HG02623 (cell line): ENCODE measurements at regions not wholly inside any gene's neighbourhood (a gene's known extent, or its start where the extent isn't known, plus 50 kb on each side); places are given as distances from the start of the nearest gene placed in this dataset.
A peak's percentile ranks its signal among the peaks of the same experiment; 100 is the strongest.

ENCODE experiments used
- ATAC-seq: cut with Tn5 transposase; IDR thresholded peaks from one replicate; pipeline ENCODE4 v1.9.1; 2021; ENCODE audit warnings: moderate library complexity; ENCODE audit not compliant: unreplicated experiment

DNA sequence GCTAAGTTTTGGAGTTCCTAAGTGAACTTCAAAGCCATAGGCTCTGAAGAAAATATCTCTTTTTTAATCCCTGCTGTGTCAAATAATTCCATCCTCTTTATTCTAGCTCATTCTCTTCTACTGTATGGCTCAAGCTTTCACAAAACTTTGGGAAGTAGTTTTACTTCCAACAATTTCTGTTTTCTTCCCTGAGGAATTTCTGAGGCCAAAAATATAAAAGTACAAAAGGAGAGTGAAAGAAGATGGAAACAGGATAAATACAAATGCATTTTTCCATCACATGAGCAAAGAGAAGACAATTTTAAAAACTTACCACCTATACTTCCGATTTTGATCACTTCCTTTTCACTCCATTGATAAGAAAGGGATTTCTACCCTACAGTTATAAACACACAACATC is 585.7 kb upstream of the DAB2 start:
- no peak for ATAC-seq

DNA sequence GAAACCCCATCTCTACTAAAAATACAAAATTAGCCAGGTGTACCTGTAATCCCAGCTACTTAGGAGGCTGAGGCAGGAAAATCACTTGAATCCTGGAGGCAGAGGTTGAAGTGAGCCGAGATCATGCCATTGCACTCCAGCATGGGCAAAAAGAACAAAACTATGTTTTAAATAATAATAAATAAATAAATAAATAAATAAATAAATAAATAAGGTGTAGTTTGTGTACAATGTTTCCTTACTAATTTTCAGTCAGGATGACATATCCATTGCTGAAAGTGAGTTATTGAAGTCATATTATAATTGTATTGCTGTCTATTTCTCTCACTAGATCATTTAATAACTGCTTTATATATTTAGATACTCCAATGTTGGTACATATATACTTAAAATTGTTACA is 581.5 kb upstream of the DAB2 start:
- ATAC-seq, result no peak

DNA sequence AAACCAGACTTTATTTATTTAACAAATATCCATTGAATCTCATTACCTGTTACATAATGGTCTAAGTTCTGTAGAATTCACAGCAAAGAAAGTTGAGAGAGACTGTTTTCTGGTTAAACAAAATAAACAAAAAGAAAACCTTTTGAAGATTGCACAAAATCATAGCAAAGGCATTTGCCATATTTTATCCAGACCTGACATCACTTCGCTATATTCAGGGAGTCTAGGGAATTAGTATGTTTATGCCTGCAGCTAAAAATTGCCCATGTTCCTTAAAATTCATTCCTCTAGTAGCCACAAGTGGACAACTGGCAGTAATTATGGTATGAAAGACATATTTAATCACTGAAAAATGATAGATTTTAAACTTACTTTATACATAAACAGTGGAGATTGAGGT is 577.0 kb upstream of the DAB2 start:
- ATAC-seq, result no peak

DNA sequence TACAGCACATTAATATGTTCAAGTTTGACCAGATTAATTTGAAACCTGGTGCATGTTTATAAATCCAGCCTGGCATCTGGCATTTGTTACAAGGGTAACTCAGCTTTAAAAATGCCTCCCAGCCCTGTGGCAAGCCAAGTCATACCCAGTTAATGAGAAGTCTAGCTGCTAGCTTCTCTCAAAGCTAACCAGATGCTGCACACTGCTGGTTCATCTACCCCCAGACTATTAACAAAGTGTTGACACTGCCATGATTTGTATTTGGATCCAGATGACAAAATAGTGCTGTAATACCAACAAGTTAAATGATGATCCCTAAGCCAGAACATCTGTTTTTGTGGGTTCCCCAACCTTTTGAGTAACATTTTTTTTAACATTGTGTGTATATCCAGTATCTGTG is 573.7 kb upstream of the DAB2 start:
- ATAC-seq, result no peak

DNA sequence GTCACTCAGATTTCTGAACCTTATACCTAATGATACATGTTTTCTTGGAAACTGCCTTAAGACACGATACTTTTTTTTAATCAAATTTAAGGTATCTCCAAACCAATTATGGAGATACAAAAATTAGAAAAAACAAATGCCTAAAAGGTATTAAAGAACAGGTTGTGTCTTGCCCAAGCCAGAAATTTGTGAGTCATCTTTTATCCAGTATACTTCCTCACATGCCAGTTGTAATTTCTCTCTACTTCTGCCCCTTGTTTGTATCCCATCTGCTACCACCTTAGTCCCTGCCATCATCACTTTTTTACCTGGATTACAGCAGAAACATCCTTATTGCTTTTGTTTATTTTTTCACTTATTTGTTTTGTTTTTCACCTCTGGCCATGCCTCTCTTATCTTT is 571.2 kb upstream of the DAB2 start:
- ATAC-seq, result no peak

DNA sequence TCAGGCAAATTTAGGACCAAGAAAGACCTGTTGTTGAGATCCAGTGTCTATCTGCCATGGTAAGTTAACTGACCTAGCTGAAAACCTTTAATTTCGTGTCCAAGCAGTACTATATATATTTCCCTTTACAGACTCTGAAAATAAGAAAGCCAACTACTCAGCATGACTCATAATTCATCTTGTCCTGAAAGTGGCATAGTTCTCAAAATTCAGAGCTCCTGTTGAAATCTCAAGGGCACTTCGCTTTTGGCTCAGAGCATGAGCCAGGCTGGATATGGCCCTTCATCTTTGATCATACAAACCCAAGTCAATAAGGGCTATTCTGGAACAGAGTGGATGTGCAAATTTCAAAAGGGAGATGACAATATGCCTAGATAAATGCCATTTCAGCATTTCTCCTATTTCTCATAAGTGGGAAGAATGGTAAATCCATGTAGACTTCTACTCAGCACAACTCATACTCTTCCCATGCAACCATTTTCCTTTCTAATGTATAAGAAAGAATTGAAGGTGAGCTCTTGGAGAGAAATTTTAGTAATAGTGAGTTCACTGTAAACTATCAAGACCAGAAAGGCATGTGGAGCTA is 567.9 kb upstream of the DAB2 start:
- ATAC-seq, result no peak

DNA sequence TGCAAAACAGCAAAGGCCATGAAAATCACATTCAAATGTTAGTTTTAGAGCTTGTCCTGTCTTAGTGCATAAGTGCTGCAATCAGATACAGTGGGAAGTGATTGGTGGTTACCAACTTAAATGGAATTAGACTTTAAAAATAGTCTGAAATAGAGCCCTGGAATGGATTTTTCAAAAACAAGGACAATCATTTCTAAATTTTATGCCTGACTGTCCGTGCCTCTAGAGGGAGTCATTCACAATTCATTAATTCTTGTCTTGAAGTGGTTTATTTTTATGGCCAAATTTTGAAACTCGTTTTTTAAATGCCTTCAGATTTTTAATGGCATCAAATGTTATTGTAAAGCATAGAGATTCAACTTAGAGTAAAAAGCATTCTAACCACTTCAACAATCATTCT is 561.8 kb upstream of the DAB2 start:
- ATAC-seq, result no peak

DNA sequence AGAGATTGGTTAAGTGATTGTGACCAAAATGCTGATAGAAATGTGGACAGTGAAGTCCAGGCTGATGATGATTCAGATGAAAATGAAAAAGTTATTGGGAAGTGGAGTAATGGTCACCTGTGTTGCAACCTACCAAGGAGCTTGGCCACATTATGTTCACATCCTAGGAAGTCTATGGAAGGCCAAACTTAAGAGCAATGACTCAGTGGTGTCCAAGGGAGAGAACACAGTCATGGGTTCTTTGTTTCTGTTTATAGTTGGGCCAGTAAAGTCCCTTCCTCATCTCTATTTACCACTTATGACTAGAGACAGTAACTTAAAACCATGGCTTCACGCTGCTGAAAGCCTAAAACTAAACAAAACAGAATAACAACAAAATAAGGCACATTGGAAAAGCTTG is 555.3 kb upstream of the DAB2 start:
- no peak for ATAC-seq

DNA sequence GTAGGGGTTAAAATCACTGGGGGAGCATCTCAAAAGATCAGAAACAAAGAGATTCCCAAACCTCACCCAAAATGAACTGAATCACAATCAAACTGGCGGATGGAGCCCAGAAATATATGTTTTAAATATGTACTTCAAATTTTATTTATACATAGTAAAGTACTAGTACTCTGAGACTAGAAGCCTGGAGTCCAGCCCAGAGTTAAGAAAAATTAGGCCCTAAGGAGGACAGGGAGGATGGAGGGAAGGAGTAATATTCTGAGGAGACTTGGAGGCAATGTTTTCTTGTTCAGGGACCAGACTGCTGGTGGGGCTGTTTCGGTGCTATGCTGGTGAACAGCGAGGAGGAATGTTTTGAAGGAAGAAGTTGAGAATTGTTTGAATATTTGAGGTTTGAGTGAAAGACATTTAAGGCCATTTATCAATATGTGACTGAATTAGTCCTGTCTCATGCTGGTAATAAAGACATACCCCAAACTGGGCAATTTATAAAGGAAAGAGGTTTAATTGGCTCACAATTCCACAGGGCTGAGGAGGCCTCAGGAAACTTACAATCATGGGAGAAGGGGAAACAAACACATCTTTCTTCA is 552.4 kb upstream of the DAB2 start:
- ATAC-seq, result no peak

DNA sequence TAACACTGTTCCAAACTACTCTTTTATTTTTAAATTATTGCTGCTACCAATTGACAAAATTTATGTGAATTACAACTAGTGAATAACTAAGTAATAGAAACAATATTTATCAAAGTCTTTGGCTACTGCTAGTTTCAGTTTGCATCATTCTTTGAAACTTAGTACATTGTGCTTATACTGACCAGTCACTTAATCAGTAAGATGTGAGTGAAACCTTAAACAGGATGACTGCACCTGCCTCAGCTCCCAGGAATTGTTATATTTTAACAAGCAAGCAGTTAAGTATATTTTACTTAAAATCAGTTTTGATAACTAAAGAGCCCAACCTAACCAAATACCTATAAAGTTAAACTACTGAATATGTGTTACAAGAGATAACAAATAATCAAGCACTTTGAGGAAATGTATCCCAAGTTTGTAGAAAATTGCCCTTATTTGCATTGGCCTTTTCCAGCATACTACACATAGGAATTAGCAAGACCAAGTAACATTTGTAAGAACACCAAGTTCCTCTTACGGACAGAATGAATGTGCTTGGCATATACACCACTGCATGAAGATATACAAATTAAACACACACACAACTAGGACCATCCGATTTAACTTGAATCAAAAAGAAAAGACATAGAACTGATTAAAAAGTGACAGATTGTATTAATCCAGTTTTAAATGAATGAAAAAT is 545.5 kb upstream of the DAB2 start:
- ATAC-seq, result no peak

DNA sequence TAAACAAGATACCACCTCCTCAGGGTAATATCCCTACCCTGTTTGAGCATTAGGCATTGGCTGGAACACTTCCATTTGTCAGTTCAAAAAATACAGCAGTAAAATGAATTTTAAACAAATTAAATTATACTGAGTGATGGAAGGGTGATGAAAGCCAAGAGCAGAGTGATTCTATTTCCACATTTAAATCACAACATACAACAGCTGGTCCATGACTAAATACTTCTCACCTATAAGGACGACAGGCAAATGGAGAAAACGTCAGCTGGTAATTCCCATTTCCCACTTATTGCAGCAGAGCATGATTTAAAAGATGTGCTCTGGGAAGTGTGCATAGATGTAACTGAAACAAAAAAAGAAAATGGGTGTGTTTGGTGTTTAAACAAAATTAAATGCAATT is 543.6 kb upstream of the DAB2 start:
- no peak for ATAC-seq

DNA sequence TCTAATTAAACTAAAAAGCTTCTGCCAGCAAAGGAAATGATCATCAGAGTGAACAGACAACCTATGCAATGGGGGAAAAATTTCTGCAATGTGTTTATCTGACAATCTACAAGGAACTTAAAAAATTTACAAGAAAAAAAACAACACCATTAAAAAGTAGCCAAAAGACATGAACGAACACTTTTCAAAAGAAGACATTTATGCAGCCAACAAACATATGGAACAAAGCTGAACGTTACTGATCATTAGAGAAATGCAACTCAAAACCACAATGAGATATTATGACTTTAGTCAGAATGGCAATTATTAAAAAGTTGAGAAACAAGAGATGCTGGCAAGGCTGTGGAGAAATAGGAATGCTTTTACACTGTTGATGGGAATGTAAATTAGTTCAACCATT is 530.4 kb upstream of the DAB2 start:
- ATAC-seq, result no peak

DNA sequence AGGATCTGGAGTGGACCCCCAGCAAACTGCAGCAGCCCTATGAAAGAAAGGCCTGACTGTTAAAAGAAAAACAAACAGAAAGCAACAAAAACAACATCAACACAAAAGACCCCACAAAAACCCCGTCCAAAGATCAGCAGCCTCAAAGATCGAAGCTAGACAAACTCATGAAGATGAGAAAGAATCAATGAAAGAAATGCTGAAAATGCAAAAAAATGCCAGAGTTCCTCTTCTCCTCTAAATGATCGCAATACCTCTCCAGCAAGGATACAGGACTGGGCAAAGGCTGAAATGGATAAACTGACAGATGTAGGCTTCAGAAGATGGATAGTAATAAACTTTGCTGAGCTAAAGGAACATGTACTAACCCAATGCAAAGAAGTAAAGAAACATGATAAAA is 526.3 kb upstream of the DAB2 start:
- no peak for ATAC-seq

DNA sequence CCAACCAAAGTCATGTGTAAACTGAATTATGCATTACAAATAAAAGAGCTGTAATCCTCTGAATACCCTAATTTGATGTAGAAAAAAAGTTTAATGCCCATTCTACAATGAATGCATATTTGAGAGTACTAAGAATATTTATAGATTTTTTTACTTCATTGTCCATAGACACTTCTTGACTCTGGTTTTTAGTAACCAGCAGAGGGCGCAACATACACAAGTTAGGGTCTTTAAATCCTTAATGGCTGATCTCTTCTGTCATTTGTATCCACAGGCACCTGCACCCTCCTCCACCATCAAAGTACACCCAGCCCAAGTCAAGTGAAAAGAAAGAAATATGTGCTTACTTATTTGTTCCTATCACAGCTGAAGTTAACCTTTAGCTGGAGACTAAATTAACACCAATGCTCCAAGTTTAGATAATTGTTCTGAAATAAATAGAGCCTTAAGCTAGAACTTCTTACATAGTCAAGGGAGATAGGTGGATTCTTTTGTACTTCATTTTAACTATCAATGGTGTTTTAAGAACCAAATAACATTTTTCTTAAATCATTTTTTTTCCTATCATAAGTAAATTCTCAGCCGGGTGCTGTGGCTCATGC is 524.2 kb upstream of the DAB2 start:
- ATAC-seq, result peak; percentile 94

DNA sequence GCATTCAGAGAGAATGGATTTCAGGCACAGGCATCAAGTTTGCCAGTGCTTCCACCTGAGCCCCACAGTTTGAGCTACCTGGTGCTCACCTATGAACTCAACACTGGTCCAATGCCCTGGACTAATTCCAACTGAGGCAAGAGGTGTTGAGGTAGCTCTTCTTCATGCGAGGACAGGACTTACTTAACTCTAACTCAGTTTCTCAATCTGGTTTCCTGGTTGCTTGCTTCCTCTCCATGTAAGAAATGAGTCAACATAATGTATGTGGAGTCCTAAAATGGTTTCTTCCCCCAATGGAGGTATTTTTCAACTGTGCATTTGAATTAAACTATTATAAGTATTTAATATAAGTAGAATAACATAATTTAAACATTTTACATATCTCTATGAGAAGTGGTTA is 523.6 kb upstream of the DAB2 start:
- ATAC-seq, result no peak

DNA sequence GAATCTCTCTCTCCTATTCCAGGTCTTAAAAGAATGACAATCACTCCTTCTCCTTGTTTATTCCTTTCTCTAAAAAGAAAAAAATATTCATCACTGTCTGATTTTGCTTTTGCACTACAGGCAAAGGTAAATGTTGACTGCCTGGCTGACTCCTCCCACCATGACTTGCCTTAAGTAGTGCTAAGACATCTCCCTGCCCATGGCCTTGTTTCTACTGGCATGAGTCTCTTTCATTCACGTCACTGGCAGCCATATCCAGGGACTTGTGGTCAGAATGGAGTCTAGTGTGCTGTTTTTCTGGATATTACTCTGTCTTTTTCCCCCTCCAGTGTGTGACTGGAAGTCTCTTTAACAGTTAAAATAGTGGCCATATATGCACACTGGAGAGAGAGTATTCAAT is 522.9 kb upstream of the DAB2 start:
- ATAC-seq, result no peak

DNA sequence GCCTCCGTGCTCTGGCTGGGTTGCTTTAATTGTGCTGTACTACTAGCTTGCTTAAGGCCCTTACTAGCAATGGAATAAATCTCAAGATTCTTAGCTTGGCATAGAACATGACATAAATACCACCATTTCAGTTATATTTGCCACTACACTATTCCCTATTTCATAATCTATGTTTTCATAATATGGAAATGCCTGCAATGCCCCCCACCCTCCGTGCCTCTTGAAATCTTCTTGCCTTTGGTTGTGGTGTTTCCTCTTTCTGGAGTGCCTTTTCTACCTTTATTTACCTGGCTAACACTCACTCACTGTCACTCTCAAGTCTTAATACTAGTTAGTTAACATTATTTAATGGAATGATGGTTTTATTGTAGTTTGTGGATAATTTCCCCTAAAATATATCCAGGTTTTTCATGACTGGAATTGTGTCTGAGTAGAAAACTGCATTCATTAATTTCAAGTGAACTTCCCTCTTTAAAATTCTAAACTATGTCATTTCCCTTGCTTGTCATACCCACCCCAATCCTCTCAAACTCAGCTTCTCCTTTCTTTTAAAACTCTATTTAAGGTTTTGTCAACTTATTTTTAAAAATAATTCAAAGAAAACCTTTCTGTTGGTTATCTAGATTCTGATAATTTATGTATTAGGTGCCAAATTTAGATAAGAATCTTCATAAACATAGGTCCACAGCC is 521.7 kb upstream of the DAB2 start:
- ATAC-seq, result no peak

DNA sequence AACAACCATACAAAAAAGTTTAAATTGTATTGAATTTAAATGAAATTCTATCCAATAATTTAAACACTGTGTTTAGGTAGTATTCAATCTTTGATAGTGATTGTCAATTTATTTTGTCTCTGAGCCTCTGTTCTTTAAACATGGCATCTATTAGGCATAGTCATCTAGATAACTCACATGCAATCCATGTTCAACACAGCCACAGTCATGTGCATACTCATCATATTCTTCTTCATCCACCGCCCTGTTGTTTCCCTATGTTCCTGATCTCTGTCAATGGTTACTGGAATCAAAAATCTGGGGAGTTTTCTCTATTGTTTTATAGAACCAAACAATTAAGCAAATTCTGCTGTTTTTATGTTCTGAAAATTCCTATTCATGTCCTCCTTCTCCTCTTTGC is 521.1 kb upstream of the DAB2 start:
- no peak for ATAC-seq

DNA sequence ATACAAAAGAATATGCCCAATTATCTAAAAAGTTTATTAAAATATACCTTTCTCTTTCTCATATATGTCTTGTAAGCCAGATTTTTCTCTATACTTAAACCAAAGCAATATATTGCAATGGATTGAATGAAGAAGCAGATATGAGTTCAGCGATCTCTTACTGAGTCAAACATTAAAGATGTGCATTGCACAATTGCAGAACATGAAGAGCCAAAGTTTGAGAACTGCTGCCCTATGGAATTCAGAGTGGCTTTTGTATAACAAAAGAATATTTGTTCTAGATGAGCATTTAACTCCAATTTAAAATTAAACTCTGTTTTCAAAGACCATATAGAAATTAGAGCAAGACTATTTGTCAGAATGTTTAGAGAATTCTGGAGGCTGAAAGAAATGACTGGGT is 519.0 kb upstream of the DAB2 start:
- ATAC-seq, result no peak

DNA sequence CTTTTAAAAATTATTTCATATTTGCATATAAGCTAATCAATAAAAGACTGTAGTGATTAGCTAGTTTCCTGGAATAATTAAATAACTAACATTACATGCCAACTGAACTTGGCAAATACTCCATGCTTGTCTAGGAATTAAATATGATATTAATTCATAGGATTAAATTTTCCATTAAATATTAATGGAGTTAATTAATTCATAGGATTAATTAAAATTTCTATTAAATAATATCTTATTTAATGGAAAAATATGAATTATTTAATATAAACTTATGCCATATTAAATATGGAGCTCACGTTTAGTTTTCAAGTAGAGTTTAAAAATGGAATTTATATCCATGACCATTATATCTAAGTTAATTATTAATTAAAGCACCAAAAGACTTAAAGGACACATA is 517.8 kb upstream of the DAB2 start:
- no peak for ATAC-seq

DNA sequence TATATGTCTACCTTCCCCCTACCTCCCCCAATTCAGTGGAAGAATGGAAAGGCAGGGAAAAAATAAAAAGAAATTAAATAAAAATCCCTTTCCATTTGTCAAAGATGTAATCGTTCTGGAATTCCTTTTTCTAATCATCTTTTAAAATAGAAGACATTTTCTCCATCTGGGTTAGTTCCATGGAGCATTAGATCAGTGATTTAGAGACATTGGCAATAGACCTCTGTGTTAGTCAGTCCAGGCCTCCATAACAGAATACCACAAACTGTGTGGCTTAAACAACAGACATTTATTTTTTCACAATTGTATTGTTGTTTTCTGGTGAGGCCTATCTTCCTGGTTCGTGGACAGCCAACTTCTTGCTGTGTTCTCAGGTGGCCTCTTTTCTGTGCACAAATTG is 516.6 kb upstream of the DAB2 start:
- no peak for ATAC-seq

DNA sequence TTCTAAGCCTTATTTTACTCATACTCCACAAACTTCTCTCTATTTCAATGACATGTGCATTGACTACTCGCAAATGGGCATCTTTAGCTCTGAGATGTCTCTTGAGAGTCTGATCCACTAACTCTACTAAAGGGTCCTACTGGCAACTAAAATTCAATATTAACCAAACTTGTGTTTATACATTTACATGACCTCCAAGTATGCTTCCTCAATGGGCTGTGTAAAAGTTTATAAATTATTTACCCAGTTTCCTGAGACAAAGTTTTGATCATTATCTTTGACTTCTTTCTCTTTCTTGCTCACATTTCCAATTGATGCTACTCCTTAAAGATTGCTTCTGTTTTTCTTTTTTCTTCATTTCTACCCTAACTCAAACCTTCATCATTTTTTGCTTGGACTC is 510.1 kb upstream of the DAB2 start:
- no peak for ATAC-seq
